GM12873 (cell line): ENCODE measurements at regions not wholly inside any gene's neighbourhood (a gene's known extent, or its start where the extent isn't known, plus 50 kb on each side); places are given as distances from the start of the nearest gene placed in this dataset.

Source experiments
- TF ChIP-seq, protein P1 (sequence below): IDR thresholded peaks from 2 replicates; pipeline ENCODE4 v1.5.1; 2012; ENCODE audit warnings: low read depth, mild to moderate bottlenecking, moderate library complexity, low read length, control low read depth; ENCODE audit not compliant: insufficient read depth; ENCODE audit errors: missing control alignments

DNA sequence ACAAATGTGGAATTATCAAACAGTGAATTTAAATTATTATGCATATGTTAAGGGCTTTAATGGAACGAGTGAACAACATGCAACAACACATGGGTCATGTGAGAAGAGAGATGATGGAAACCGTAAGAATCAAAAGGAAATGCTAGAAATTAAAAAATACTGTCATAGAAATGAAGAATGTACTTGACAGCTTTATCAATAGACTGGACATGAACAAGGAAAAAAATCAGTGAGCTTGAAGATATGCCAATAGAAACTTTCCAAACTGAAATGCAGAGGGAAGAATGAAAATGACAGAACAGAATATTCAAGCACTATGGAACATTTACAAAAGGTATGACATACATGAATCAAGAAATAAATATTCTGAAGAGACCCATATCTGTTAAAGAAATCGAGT is 117.7 kb upstream of the KCNJ3 start:
- TF ChIP-seq, protein P1, sequence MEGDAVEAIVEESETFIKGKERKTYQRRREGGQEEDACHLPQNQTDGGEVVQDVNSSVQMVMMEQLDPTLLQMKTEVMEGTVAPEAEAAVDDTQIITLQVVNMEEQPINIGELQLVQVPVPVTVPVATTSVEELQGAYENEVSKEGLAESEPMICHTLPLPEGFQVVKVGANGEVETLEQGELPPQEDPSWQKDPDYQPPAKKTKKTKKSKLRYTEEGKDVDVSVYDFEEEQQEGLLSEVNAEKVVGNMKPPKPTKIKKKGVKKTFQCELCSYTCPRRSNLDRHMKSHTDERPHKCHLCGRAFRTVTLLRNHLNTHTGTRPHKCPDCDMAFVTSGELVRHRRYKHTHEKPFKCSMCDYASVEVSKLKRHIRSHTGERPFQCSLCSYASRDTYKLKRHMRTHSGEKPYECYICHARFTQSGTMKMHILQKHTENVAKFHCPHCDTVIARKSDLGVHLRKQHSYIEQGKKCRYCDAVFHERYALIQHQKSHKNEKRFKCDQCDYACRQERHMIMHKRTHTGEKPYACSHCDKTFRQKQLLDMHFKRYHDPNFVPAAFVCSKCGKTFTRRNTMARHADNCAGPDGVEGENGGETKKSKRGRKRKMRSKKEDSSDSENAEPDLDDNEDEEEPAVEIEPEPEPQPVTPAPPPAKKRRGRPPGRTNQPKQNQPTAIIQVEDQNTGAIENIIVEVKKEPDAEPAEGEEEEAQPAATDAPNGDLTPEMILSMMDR = no peak

DNA sequence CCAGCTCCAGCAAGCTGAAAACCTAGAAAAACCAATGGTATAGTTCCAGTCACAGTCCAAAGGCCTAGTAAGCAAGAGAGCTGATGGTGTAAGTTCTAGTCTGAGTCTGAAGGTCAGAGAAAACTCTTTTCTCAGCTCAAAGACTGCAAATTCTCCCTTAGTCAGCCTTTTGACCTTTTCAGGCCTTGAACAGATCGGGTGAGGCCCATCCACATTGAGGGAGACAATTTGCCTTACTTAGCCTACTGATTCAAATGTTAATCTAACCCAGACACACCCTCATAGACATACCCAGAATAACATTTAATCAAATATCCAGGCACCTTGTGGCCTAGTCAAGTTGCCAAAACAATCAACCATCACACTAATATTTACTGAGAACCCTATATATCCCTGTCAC is 110.8 kb upstream of the KCNJ3 start:
- TF ChIP-seq, protein P1 = no peak

DNA sequence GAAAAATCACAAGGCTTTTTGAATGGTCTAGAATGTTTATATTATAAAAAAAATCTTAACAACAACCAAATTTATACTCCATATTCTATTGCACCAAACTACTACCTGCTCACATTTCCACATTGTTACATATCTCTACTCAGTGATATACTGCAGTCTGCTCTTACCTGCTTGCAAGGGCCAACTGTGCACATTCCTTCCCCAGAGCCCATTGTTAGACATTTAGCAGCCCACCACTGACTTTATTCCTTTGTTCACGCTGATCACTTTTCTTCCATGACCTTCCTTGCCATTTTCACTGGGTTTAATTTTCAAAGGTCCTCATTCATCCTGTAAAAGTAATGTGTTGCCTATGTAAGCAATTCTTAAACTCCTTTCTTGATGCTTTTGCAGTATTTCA is 109.7 kb upstream of the KCNJ3 start:
- TF ChIP-seq, protein P1 = no peak

DNA sequence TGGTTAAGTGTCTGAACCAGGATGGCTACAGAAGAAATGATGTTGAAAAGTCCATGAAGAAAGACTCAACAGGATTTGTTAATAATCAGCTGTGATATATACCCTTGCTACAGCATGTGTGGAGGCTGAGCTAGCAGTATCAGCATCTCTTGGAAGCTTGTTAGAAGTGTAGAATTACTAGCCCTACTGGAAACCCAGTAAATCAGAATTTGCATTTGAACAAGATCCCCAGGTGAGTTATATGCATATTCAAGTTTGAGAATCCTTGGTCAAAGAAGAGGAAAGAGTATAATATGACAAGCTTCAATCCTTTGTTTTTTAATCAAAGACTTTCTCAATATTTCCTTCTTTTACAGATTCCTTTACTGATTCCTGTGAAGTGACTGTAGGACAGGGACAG is 109.0 kb upstream of the KCNJ3 start:
- TF ChIP-seq, protein P1 = no peak

DNA sequence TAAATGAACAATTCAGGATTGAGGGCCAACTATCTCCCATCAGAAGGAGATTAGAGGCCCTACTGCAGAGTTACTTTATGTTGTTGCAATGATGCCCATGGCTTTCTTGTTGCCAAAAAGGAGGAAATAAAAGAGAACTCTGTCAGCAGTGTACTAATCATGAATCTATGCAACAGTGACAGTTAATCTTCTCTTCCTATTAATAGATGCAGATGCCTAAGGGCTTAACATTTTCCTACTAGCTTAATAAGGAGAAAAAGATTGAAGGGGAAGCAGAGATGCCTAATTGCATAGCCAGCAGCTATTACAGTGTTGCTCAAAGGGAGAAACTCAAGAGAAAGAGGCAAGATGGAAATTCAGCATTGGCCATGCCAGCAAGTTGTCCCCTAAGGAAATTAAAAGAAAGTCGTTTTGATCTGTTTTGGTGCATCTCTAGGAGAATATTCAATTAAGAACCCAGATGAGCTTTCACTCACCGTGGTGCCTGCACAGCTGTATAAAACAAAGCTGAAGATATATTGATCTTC is 107.1 kb upstream of the KCNJ3 start:
- TF ChIP-seq, protein P1 = no peak

DNA sequence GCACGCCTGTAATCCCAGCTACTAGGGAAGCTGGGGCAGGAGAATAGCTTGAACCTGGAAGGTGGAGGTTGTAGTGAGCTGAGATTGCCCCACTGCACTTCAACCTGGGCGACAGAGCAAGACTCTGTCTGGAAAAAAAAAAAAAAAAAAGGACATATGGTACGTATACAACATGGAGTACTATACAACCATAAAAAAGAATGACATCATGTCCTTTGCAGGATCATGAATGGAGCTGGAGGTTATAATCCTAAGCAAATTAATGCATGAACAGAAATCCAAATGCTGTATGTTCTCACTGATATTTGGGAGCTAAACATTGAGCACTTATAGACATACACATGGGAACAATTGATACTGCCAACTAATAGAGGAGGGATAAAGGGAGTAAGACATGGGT is 99.3 kb upstream of the KCNJ3 start:
- TF ChIP-seq, protein P1 = no peak

DNA sequence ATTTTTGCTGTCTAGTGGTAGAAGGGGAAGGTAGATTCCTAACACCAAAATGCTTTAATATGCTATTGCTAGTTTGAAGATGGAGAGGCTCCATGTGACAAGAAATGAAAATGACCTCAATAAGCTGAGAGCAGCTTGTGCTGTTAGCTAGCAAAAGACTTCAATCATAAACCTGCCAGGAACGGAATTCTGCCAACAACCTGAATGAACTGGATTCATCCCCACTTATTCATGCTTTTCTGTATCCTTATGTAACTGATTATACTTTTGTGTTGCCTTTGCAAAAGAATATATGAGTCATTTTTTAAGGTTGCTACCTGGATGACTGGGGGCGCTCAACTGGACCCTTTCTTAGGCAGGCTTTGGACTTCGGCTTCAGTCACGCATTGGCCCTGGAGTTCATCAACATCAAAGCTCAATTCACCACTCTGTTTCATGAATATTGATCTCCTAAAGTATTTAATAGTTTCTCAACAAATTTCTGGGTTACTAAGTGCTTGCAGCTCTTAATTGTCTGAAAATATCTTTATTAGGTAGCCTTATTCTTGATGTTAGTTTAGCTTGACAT is 97.5 kb upstream of the KCNJ3 start:
- TF ChIP-seq, protein P1 = no peak
